Endothelial cell of umbilical vein (primary cell): ENCODE measurements at regions not wholly inside any gene's neighbourhood (a gene's known extent, or its start where the extent isn't known, plus 50 kb on each side); places are given as distances from the start of the nearest gene placed in this dataset.

Source experiments
- BruUV-seq: library from RNA; stranded (reverse); fragments of 400-500 nt; replicated peaks from 2 replicates; lab custom pipeline; 2021; lab: Mats Ljungman, UMichigan
- CTCF ChIA-PET: fragments of 300-600, 350-600 bp; sonication (Branson Sonifier 250); formaldehyde crosslinking; loops from one replicate; lab custom pipeline; 2021; ENCODE audit warnings: antibody characterized with exemption, inconsistent platforms; lab: Charles Lee
- POLR2A ChIA-PET: fragments of 300-600, 350-600 bp; sonication (Branson Sonifier 250); formaldehyde crosslinking; loops from one replicate; lab custom pipeline; 2021; ENCODE audit warnings: antibody characterized with exemption, inconsistent platforms; lab: Charles Lee
- DNase-seq: peaks from one replicate; pipeline ENCODE4 v3.0.0-alpha.2; 2011; ENCODE audit warnings: low read depth, low spot score
- FAIRE-seq: peaks from 2 replicates; lab custom pipeline; 2011; peaks lifted over from hg19 to GRCh38; lab: Jason Lieb, UNC
- H2AFZ ChIP-seq: 2 replicates; pipeline ENCODE4 v1.6.0; 2012; ENCODE audit warnings: low read depth, low read length, control low read depth, inconsistent platforms
- H3K27ac ChIP-seq: 2 replicates; pipeline ENCODE4 v1.5.1; 2011; ENCODE audit warnings: low read depth, mild to moderate bottlenecking, control low read depth, low read length, moderate library complexity; ENCODE audit not compliant: insufficient read depth
- H3K27me3 ChIP-seq, 2 experiments: 2 replicates each; pipeline versions ENCODE4 v1.6.0 to v1.6.1; 2011; ENCODE audit warnings: low read length in 2 of 2, mixed read lengths in 1 of 2; ENCODE audit not compliant: control insufficient read depth in 2 of 2, insufficient read depth in 2 of 2
- H3K36me3 ChIP-seq, 2 experiments: 2 replicates in 1 of 2; 3 replicates in 1 of 2; pipeline ENCODE4 v1.5.1; 2011; ENCODE audit warnings: low read length in 2 of 2, mild to moderate bottlenecking in 1 of 2, moderate library complexity in 1 of 2; ENCODE audit not compliant: control insufficient read depth in 2 of 2, insufficient read depth in 2 of 2; ENCODE audit errors: extremely low read depth in 1 of 2
- H3K4me1 ChIP-seq: 3 replicates; pipeline ENCODE4 v1.5.1; 2011; ENCODE audit warnings: mild to moderate bottlenecking, low read length; ENCODE audit not compliant: control insufficient read depth, insufficient read depth; ENCODE audit errors: extremely low read depth
- H3K4me2 ChIP-seq: 2 replicates; pipeline ENCODE4 v1.6.1; 2011; ENCODE audit warnings: low read length, control low read depth, mixed read lengths; ENCODE audit not compliant: insufficient read depth
- H3K4me3 ChIP-seq, 3 experiments: fragments of 200-600 bp in 1 of 3; sonication (generic), shearing (Covaris generic) in 1 of 3; replicated peaks in 1 of 3; 2 replicates each; pipeline ENCODE4 v1.5.1; 2011 to 2016; ENCODE audit warnings: control low read depth in 3 of 3, low read length in 3 of 3, mild to moderate bottlenecking in 2 of 3, inconsistent platforms in 1 of 3, low read depth in 1 of 3, moderate library complexity in 1 of 3; ENCODE audit not compliant: insufficient read depth in 1 of 3
- H3K79me2 ChIP-seq: 2 replicates; pipeline ENCODE4 v1.6.0; 2012; ENCODE audit warnings: low read length, inconsistent platforms; ENCODE audit not compliant: control insufficient read depth, insufficient read depth
- H3K9ac ChIP-seq: replicated peaks from 2 replicates; pipeline ENCODE3; 2011; ENCODE audit warnings: low read length, control low read depth; ENCODE audit not compliant: insufficient read depth; ENCODE audit errors: extremely low read depth
- H3K9me1 ChIP-seq: replicated peaks from 3 replicates; pipeline ENCODE4 v1.6.0; 2011; ENCODE audit warnings: mild to moderate bottlenecking, low read length; ENCODE audit not compliant: control insufficient read depth, insufficient read depth; ENCODE audit errors: extremely low read depth
- H3K9me3 ChIP-seq: replicated peaks from 2 replicates; pipeline ENCODE4 v1.5.1; 2012; ENCODE audit warnings: low read length, inconsistent platforms; ENCODE audit not compliant: control insufficient read depth, insufficient read depth
- H4K20me1 ChIP-seq: replicated peaks from 2 replicates; pipeline ENCODE3; 2011; ENCODE audit warnings: mild to moderate bottlenecking, low read length; ENCODE audit not compliant: control insufficient read depth, insufficient read depth; ENCODE audit errors: extremely low read depth
- EZH2 ChIP-seq: IDR thresholded peaks from 2 replicates; pipeline ENCODE4 v1.6.1; 2012; ENCODE audit warnings: borderline replicate concordance, low read depth, mild to moderate bottlenecking, moderate library complexity, low read length, inconsistent platforms; ENCODE audit not compliant: severe bottlenecking
- FOS ChIP-seq: IDR thresholded peaks from 2 replicates; pipeline ENCODE4 v1.6.1; 2011; ENCODE audit warnings: mild to moderate bottlenecking, low read length, moderate library complexity, borderline replicate concordance; ENCODE audit not compliant: insufficient read depth
- GATA2 ChIP-seq: IDR thresholded peaks from 2 replicates; pipeline ENCODE4 v1.7.0; 2011; ENCODE audit warnings: low read depth, mild to moderate bottlenecking, moderate library complexity, mixed read lengths, low read length; ENCODE audit not compliant: insufficient read length, insufficient read depth
- JUN ChIP-seq: IDR thresholded peaks from 2 replicates; pipeline ENCODE4 v1.6.1; 2011; ENCODE audit warnings: borderline replicate concordance, low read depth; ENCODE audit not compliant: insufficient read length, insufficient read depth
- MYC ChIP-seq: IDR thresholded peaks from one replicate; pipeline ENCODE4 v1.6.1; 2011; ENCODE audit warnings: mild to moderate bottlenecking, low read depth, low read length
- POLR2A ChIP-seq: IDR thresholded peaks from 2 replicates; pipeline ENCODE4 v1.6.1; 2012; ENCODE audit warnings: low read depth, mild to moderate bottlenecking, control low read depth, low read length
- POLR2AphosphoS5 ChIP-seq: IDR thresholded peaks from 2 replicates; pipeline ENCODE4 v1.6.1; 2012; ENCODE audit warnings: low read depth, mild to moderate bottlenecking, control low read depth, low read length, moderate library complexity; ENCODE audit not compliant: insufficient read depth
- dilution Hi-C: fragments of 300-500 bp; cut with MboI; formaldehyde crosslinking; loops from one replicate; pipeline ENCODE4 v1.15.0; 2019; ENCODE audit warnings: low sequenced_read_pairs; ENCODE audit not compliant: extremely low pct_ligation_motif_present
- intact Hi-C: fragments of 100-400 bp; cut with micrococcal nuclease; formaldehyde crosslinking; loops from one replicate; pipeline ENCODE4 v1.10.0; 2022
- TF ChIP-seq, protein P1 (sequence below), 2 donors: IDR thresholded peaks; 1 replicate in 1 of 2; 2 replicates in 1 of 2; pipeline ENCODE4 v1.5.1; 2011; ENCODE audit warnings: low read length in 2 of 2, mild to moderate bottlenecking in 2 of 2, moderate library complexity in 2 of 2, control low read depth in 1 of 2, inconsistent platforms in 1 of 2, low read depth in 1 of 2; ENCODE audit not compliant: insufficient read depth in 1 of 2; ENCODE audit errors: extremely low read depth in 1 of 2
- TF ChIP-seq, protein P2 (sequence below): IDR thresholded peaks from 2 replicates; pipeline ENCODE4 v1.6.1; 2011; ENCODE audit not compliant: insufficient read depth, insufficient read length

DNA sequence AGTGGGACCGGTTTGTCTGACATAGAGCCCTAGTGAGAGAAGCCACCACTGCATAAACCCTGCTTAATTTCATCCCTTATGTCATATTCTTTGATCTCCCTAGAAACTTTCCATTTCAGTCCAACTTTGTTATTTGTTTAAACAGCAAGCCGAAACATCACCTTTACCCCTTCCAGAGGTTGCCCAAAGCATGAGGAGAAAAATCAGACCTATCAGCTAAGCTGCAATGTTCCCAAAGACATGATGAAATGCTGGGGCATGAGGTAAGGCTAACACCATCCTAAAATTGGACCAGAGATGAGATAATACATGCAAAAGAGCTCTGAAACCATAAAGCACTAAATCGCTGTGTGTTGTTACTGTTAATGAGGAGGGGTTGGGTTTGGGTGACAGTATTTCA, 447.9 kb upstream of the ACVR2A start:
- CTCF ChIA-PET = no interaction called here
- BruUV-seq = no TSS peak
- no peak overlapping the region for H3K4me2 ChIP-seq
- no peak overlapping the region for H3K27ac ChIP-seq
- H3K4me3 ChIP-seq = no peak overlapping the region
- FAIRE-seq = no peak
- no peaks in the 10 kb centered on the region for H3K27me3 ChIP-seq
- intact Hi-C loops (no loop called here), dilution Hi-C loops (no loop called here)
- H4K20me1 ChIP-seq = no peaks in the 10 kb centered on the region
- POLR2A ChIA-PET = no interaction called here
- H3K4me1 ChIP-seq = no peaks in the 10 kb centered on the region
- H3K9me3 ChIP-seq = peaks cover 5% of the 10 kb centered on the region
- TF ChIP-seq POLR2A = no peak
- TF ChIP-seq, protein P1, sequence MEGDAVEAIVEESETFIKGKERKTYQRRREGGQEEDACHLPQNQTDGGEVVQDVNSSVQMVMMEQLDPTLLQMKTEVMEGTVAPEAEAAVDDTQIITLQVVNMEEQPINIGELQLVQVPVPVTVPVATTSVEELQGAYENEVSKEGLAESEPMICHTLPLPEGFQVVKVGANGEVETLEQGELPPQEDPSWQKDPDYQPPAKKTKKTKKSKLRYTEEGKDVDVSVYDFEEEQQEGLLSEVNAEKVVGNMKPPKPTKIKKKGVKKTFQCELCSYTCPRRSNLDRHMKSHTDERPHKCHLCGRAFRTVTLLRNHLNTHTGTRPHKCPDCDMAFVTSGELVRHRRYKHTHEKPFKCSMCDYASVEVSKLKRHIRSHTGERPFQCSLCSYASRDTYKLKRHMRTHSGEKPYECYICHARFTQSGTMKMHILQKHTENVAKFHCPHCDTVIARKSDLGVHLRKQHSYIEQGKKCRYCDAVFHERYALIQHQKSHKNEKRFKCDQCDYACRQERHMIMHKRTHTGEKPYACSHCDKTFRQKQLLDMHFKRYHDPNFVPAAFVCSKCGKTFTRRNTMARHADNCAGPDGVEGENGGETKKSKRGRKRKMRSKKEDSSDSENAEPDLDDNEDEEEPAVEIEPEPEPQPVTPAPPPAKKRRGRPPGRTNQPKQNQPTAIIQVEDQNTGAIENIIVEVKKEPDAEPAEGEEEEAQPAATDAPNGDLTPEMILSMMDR (IDR thresholded peaks at IDR 0.05; ENCODE audit: extremely low read depth in 1 of 2, insufficient read depth in 1 of 2, low read depth in 1 of 2, low read length in 2 of 2) = no peak
- no peak for TF ChIP-seq MYC
- no peak for TF ChIP-seq FOS
- H3K79me2 ChIP-seq = no peaks in the 10 kb centered on the region
- no peak overlapping the region for H2AFZ ChIP-seq
- no peaks in the 10 kb centered on the region for H3K36me3 ChIP-seq
- no peaks in the 10 kb centered on the region for H3K9me1 ChIP-seq
- DNase-seq = no peak
- no peak overlapping the region for H3K9ac ChIP-seq

DNA sequence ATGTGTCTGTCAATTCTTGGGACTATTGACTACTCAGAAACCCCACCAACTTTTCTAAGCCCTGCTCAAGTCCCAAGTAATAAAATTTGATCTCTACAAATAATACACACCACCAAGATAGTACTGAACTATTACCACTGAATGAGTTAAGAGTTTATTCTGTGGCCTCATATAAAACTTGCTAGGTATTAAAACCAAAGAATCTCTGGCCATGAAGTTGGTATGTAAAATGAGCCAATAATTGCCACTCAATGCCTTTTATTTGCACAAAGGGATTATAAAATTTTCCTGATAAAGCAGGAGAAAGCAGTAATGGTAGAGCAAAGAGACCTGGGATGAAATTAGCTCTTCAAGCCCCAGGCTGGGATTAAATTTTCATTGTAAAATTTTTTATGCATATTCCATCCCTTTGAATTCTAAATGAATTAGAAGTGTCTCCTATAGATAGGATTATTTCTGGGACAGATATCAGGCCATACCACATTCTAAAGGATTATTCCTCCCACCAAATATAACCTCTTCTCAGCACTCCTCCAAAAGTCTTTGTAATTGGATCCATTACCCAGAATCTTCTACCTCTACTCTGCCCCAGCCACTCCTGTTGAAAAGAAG, 450.5 kb upstream of the ACVR2A start:
- Histone ChIP-seq H3K36me3 (no peaks in the 10 kb centered on the region), H2AFZ (no peak overlapping the region), H3K4me2 (no peak overlapping the region), H3K4me3 (no peak overlapping the region), H3K4me1 (no peaks in the 10 kb centered on the region), H3K9ac (no peak overlapping the region), H4K20me1 (no peaks in the 10 kb centered on the region), H3K9me3 (peaks cover 5% of the 10 kb centered on the region), H3K27me3 (no peaks in the 10 kb centered on the region), H3K27ac (no peak overlapping the region), H3K9me1 (no peaks in the 10 kb centered on the region), H3K79me2 (no peaks in the 10 kb centered on the region)
- dilution Hi-C loops = no loop called here
- FAIRE-seq (no peak), DNase-seq (no peak)
- POLR2A ChIA-PET = no interaction called here
- BruUV-seq = no TSS peak
- intact Hi-C loops = no loop called here
- no peak for TF ChIP-seq POLR2A
- TF ChIP-seq POLR2AphosphoS5 = no peak
- no peak for TF ChIP-seq MYC
- TF ChIP-seq, protein P1 (IDR thresholded peaks at IDR 0.05; ENCODE audit: extremely low read depth in 1 of 2, insufficient read depth in 1 of 2, low read depth in 1 of 2, low read length in 2 of 2) = no peak
- no peak for TF ChIP-seq GATA2
- TF ChIP-seq FOS = no peak
- TF ChIP-seq, protein P2, sequence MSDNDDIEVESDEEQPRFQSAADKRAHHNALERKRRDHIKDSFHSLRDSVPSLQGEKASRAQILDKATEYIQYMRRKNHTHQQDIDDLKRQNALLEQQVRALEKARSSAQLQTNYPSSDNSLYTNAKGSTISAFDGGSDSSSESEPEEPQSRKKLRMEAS = no peak
- TF ChIP-seq JUN = no peak
- TF ChIP-seq EZH2 = no peak
- CTCF ChIA-PET = no interaction called here
